ENCODE measurements at regions not wholly inside any gene's neighbourhood (a gene's known extent, or its start where the extent isn't known, plus 50 kb on each side); places are given as distances from the start of the nearest gene placed in this dataset.

GRCh38 chr13:105338773-105339172, 1196.7 kb downstream of the EFNB2 start:
- DNase-seq, result no peak

GRCh38 chr13:105338006-105338405, 1197.5 kb downstream of the EFNB2 start:
- no peak for DNase-seq

GRCh38 chr13:105336706-105337576, 1198.5 kb downstream of the EFNB2 start:
- DNase-seq, result no peak

- DNase-seq, result no peak
These were observed 1201.3 kb downstream of the EFNB2 start for GRCh38 chr13:105334211-105334610.

- DNase-seq, result no peak
These were observed 1202.0 kb downstream of the EFNB2 start for GRCh38 chr13:105333416-105333815.

- DNase-seq, result no peak
These were observed 1206.1 kb downstream of the EFNB2 start for GRCh38 chr13:105329359-105329758.

- no peak for DNase-seq
These were observed 1207.2 kb downstream of the EFNB2 start for GRCh38 chr13:105328212-105328611.

- no peak for DNase-seq
These were observed 1207.8 kb downstream of the EFNB2 start for GRCh38 chr13:105327581-105328126.

GRCh38 chr13:105319875-105320274, 1215.6 kb downstream of the EFNB2 start:
- no peak for DNase-seq

GRCh38 chr13:105316731-105317130, 1218.7 kb downstream of the EFNB2 start:
- DNase-seq, result no peak

- no peak for DNase-seq
These were observed 1222.6 kb downstream of the EFNB2 start for GRCh38 chr13:105312906-105313305.

GRCh38 chr13:105311094-105311493, 1224.4 kb downstream of the EFNB2 start:
- no peak for DNase-seq

GRCh38 chr13:105307776-105308175, 1227.7 kb downstream of the EFNB2 start:
- no peak for DNase-seq

GRCh38 chr13:105297839-105298238, 1237.6 kb downstream of the EFNB2 start:
- no peak for DNase-seq

- no peak for DNase-seq
These were observed 1243.5 kb downstream of the EFNB2 start for GRCh38 chr13:105291987-105292386.

- no peak for DNase-seq
These were observed 1244.9 kb downstream of the EFNB2 start for GRCh38 chr13:105290596-105290995.

- no peak for DNase-seq
These were observed 1249.9 kb downstream of the EFNB2 start for GRCh38 chr13:105285526-105285925.

- DNase-seq, result no peak
These were observed 1252.8 kb downstream of the EFNB2 start for GRCh38 chr13:105282406-105283285.

- DNase-seq, result no peak
These were observed 1256.5 kb downstream of the EFNB2 start for GRCh38 chr13:105278943-105279381.

- DNase-seq, result no peak
These were observed 1258.9 kb downstream of the EFNB2 start for GRCh38 chr13:105276571-105276970.

GRCh38 chr13:105273665-105274222, 1261.7 kb downstream of the EFNB2 start:
- no peak for DNase-seq

GRCh38 chr13:105272660-105273631, 1262.5 kb downstream of the EFNB2 start:
- no peak for DNase-seq
